ENCODE measurements at regions not wholly inside any gene's neighbourhood (a gene's known extent, or its start where the extent isn't known, plus 50 kb on each side); places are given as distances from the start of the nearest gene placed in this dataset.
"Not testable (repeated sequence)": the region's sequence is repeated elsewhere in the genome, so short reads cannot be mapped to it uniquely, and the experiment has no call there.

DNA sequence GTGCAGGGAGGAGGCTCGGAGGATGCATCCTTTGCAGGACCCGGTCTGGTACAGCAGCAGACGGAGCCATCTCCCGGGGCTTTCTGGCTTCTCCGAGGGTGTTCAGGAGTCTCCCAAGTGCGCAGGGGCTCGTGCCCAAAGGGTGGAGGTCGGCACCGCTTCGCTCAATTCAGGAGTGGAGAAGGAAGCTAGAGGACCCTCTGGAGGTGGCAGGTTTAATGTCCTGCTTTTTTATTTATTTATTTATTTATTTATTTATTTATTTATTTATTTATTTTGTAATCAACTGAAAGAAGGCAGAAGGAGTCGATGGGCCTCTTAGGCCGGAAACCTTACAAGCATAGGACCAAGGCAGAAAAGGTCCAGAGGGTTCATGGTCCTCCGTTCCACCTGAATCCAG lies 286.4 kb upstream of the AGTR2 start:
- TF ChIP-seq, protein P1, sequence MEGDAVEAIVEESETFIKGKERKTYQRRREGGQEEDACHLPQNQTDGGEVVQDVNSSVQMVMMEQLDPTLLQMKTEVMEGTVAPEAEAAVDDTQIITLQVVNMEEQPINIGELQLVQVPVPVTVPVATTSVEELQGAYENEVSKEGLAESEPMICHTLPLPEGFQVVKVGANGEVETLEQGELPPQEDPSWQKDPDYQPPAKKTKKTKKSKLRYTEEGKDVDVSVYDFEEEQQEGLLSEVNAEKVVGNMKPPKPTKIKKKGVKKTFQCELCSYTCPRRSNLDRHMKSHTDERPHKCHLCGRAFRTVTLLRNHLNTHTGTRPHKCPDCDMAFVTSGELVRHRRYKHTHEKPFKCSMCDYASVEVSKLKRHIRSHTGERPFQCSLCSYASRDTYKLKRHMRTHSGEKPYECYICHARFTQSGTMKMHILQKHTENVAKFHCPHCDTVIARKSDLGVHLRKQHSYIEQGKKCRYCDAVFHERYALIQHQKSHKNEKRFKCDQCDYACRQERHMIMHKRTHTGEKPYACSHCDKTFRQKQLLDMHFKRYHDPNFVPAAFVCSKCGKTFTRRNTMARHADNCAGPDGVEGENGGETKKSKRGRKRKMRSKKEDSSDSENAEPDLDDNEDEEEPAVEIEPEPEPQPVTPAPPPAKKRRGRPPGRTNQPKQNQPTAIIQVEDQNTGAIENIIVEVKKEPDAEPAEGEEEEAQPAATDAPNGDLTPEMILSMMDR (IDR thresholded peaks at IDR 0.05) = not testable (repeated sequence)
- TF ChIP-seq POLR2AphosphoS5 (IDR thresholded peaks at IDR 0.05) = not testable (repeated sequence)

Measured in prostate gland (tissue), 2 donors.